Neuronal stem cell (in vitro differentiated cells): ENCODE measurements at regions not wholly inside any gene's neighbourhood (a gene's known extent, or its start where the extent isn't known, plus 50 kb on each side); places are given as distances from the start of the nearest gene placed in this dataset.
"Not testable (repeated sequence)": the region's sequence is repeated elsewhere in the genome, so short reads cannot be mapped to it uniquely, and the experiment has no call there.

Experiments used
- DNase-seq: peaks from one replicate; pipeline ENCODE4 v3.0.0-alpha.2; 2013; ENCODE audit warnings: low spot score
- H2AFZ ChIP-seq: one replicate; pipeline ENCODE4 v1.6.1; 2013; ENCODE audit warnings: mild to moderate bottlenecking, low read length, inconsistent platforms
- H2AK5ac ChIP-seq: 2 replicates; pipeline ENCODE4 v1.6.1; 2013; ENCODE audit warnings: low read depth, mild to moderate bottlenecking, inconsistent platforms, low read length, moderate library complexity, mixed read lengths
- H2BK120ac ChIP-seq: 2 replicates; pipeline ENCODE4 v1.6.1; 2013; ENCODE audit warnings: low read depth, mild to moderate bottlenecking, inconsistent platforms, low read length, moderate library complexity, mixed read lengths
- H2BK12ac ChIP-seq: one replicate; pipeline ENCODE4 v1.6.1; 2013; ENCODE audit warnings: low read length, inconsistent platforms
- H2BK15ac ChIP-seq: 2 replicates; pipeline ENCODE4 v1.6.1; 2013; ENCODE audit warnings: mild to moderate bottlenecking, low read length, inconsistent platforms, mixed read lengths
- H2BK5ac ChIP-seq: one replicate; pipeline ENCODE4 v1.6.1; 2013; ENCODE audit warnings: inconsistent platforms, mild to moderate bottlenecking, low read length, moderate library complexity
- H3K14ac ChIP-seq: one replicate; pipeline ENCODE4 v1.6.1; 2013; ENCODE audit warnings: low read length, inconsistent platforms
- H3K18ac ChIP-seq: 2 replicates; pipeline ENCODE4 v1.6.1; 2013; ENCODE audit warnings: low read length, inconsistent platforms
- H3K23ac ChIP-seq: 2 replicates; pipeline ENCODE4 v1.6.1; 2013; ENCODE audit warnings: low read depth, mild to moderate bottlenecking, mixed read lengths, low read length, inconsistent platforms; ENCODE audit not compliant: poor library complexity
- H3K27ac ChIP-seq: replicated peaks from 3 replicates; pipeline ENCODE4 v1.5.1; 2013; ENCODE audit warnings: low read length, inconsistent platforms
- H3K27me3 ChIP-seq, 3 experiments: 2 replicates each; pipeline ENCODE4 v1.6.1; 2013; ENCODE audit warnings: low read length in 3 of 3, mild to moderate bottlenecking in 2 of 3, inconsistent platforms in 1 of 3, low read depth in 1 of 3, mixed read lengths in 1 of 3, moderate library complexity in 1 of 3; ENCODE audit not compliant: control insufficient read depth in 3 of 3, insufficient read depth in 3 of 3
- H3K36me3 ChIP-seq, 2 donors: replicated peaks in 1 of 2; 2 replicates each; pipeline ENCODE4 v1.6.1; 2013; ENCODE audit warnings: low read length in 2 of 2; ENCODE audit not compliant: control insufficient read depth in 2 of 2, insufficient read depth in 2 of 2
- H3K4ac ChIP-seq: 2 replicates; pipeline ENCODE4 v1.6.1; 2013; ENCODE audit warnings: inconsistent platforms, mild to moderate bottlenecking, low read length, moderate library complexity
- H3K4me1 ChIP-seq, 2 donors: 1 replicate in 1 of 2; 2 replicates in 1 of 2; pipeline ENCODE4 v1.6.1; 2013; ENCODE audit warnings: low read length in 2 of 2, low read depth in 1 of 2; ENCODE audit not compliant: control insufficient read depth in 2 of 2, insufficient read depth in 1 of 2
- H3K4me2 ChIP-seq: one replicate; pipeline ENCODE4 v1.6.1; 2013; ENCODE audit warnings: mild to moderate bottlenecking, low read length, inconsistent platforms; ENCODE audit not compliant: insufficient read depth, poor library complexity, severe bottlenecking
- H3K4me3 ChIP-seq, 2 donors: 2 replicates each; pipeline ENCODE4 v1.5.1; 2013; ENCODE audit warnings: low read length in 2 of 2, mild to moderate bottlenecking in 2 of 2, inconsistent platforms in 1 of 2, moderate library complexity in 1 of 2
- H3K79me1 ChIP-seq: one replicate; pipeline ENCODE4 v1.6.1; 2013; ENCODE audit warnings: low read depth, mild to moderate bottlenecking, inconsistent platforms, low read length, moderate library complexity
- H3K9ac ChIP-seq: one replicate; pipeline ENCODE4 v1.6.1; 2013; ENCODE audit warnings: mild to moderate bottlenecking, low read depth, low read length, inconsistent platforms; ENCODE audit not compliant: poor library complexity
- H3K9me3 ChIP-seq, 2 donors: replicated peaks in 1 of 2; 2 replicates each; pipeline versions ENCODE3 to v1.6.1; 2013; ENCODE audit warnings: low read length in 2 of 2, mild to moderate bottlenecking in 2 of 2, inconsistent platforms in 1 of 2, low read depth in 1 of 2, mixed read lengths in 1 of 2, moderate library complexity in 1 of 2; ENCODE audit not compliant: control insufficient read depth in 2 of 2, insufficient read depth in 1 of 2
- H4K8ac ChIP-seq: one replicate; pipeline ENCODE4 v1.6.1; 2013; ENCODE audit warnings: low read depth, mild to moderate bottlenecking, inconsistent platforms, low read length, moderate library complexity
- H4K91ac ChIP-seq: one replicate; pipeline ENCODE4 v1.6.1; 2013; ENCODE audit warnings: low read length, low read depth, mild to moderate bottlenecking, inconsistent platforms; ENCODE audit not compliant: poor library complexity
- WGBS, 2 donors: extraction: QIAGEN DNeasy Blood & Tissue Kit; methylation state at CpG; one replicate each; pipeline ENCODE4 v1.1.7; 2013; ENCODE audit warnings: missing lambda C conversion rate in 2 of 2, mixed read lengths in 1 of 2; ENCODE audit not compliant: insufficient read length in 2 of 2, insufficient replicate concordance in 1 of 2; ENCODE audit errors: extremely low coverage in 2 of 2; 5-methylcytosine and 5-hydroxymethylcytosine counted together

DNA sequence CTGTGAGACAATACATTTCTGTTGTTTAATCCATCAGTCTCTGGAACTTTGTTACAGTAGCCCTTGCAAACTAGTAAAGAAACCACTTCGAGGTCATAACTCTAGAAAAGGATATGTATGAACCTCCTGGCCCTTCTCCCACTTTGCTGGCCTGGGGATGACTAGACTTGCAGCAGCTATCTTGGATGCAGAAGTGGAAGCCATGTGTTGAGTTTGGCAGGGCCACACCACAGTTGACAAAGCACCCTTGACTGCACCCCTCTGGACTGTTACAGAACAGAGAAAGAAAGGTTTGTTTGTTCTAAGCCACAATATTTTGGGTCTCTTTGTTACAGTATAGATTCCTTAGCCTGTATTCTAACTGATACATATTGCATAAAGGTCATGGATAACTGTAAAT is 183.2 kb upstream of the TAS2R1 start:
- H3K27me3 ChIP-seq: no peaks in the 10 kb centered on the region
- no peak overlapping the region for H2AFZ ChIP-seq
- no peak overlapping the region for H3K9ac ChIP-seq
- H3K23ac ChIP-seq: no peak overlapping the region
- no peak for DNase-seq
- H3K9me3 ChIP-seq: no peaks in the 10 kb centered on the region
- H4K8ac ChIP-seq: no peak overlapping the region
- H2BK120ac ChIP-seq: no peak overlapping the region
- H3K4ac ChIP-seq: no peak overlapping the region
- no peak overlapping the region for H4K91ac ChIP-seq
- H3K27ac ChIP-seq: no peak overlapping the region
- no peak overlapping the region for H2BK12ac ChIP-seq
- H2AK5ac ChIP-seq: no peak overlapping the region
- H3K18ac ChIP-seq: no peak overlapping the region
- no peak overlapping the region for H2BK5ac ChIP-seq
- H3K36me3 ChIP-seq: no peaks in the 10 kb centered on the region
- H3K79me1 ChIP-seq: no peaks in the 10 kb centered on the region
- no peak overlapping the region for H2BK15ac ChIP-seq
- no peak overlapping the region for H3K4me2 ChIP-seq
- H3K4me3 ChIP-seq: no peak overlapping the region
- WGBS, 2 donors: no CpG with 5 or more reads among the region's 1 CpG
- no peaks in the 10 kb centered on the region for H3K4me1 ChIP-seq
- no peak overlapping the region for H3K14ac ChIP-seq

- not testable (repeated sequence) for H3K9me3 ChIP-seq, H3K36me3 ChIP-seq, H4K91ac ChIP-seq, H3K23ac ChIP-seq, H3K4ac ChIP-seq, H3K27ac ChIP-seq, H2BK120ac ChIP-seq, H3K79me1 ChIP-seq, H3K18ac ChIP-seq, H2BK12ac ChIP-seq, H3K4me1 ChIP-seq, H2AK5ac ChIP-seq, H2AFZ ChIP-seq, H3K14ac ChIP-seq, H3K4me2 ChIP-seq, H2BK5ac ChIP-seq, H3K9ac ChIP-seq, DNase-seq, H3K4me3 ChIP-seq, H2BK15ac ChIP-seq, H3K27me3 ChIP-seq, H4K8ac ChIP-seq
- no CpG with 5 or more reads among the region's 1 CpG for WGBS, 2 donors
Observed at GRCh38 chr5:9807366-9807765, 177.2 kb upstream of the TAS2R1 start.

- no peak overlapping the region for H4K8ac ChIP-seq
- H3K14ac ChIP-seq: no peak overlapping the region
- no peak overlapping the region for H3K4me2 ChIP-seq
- H3K4me1 ChIP-seq: no peaks in the 10 kb centered on the region
- no peak overlapping the region for H4K91ac ChIP-seq
- H3K9ac ChIP-seq: no peak overlapping the region
- no peaks in the 10 kb centered on the region for H3K36me3 ChIP-seq
- no peak overlapping the region for H3K4me3 ChIP-seq
- no peak overlapping the region for H3K23ac ChIP-seq
- H2BK5ac ChIP-seq: no peak overlapping the region
- no peak overlapping the region for H2AK5ac ChIP-seq
- no peaks in the 10 kb centered on the region for H3K9me3 ChIP-seq
- H2BK120ac ChIP-seq: no peak overlapping the region
- H2AFZ ChIP-seq: no peak overlapping the region
- no peak overlapping the region for H2BK15ac ChIP-seq
- no peak for DNase-seq
- no peak overlapping the region for H3K27ac ChIP-seq
- H3K18ac ChIP-seq: no peak overlapping the region
- H3K27me3 ChIP-seq: no peaks in the 10 kb centered on the region
- WGBS, 2 donors: no CpG with 5 or more reads among the region's 2 CpGs
- no peak overlapping the region for H2BK12ac ChIP-seq
- no peaks in the 10 kb centered on the region for H3K79me1 ChIP-seq
- H3K4ac ChIP-seq: no peak overlapping the region
Observed at GRCh38 chr5:9801908-9802307, 171.8 kb upstream of the TAS2R1 start.

GRCh38 chr5:9799606-9800005 is 169.5 kb upstream of the TAS2R1 start:
- Histone ChIP-seq H3K27me3 (peaks cover 0 to 2% (median 0%) of the 10 kb centered on the region in 3 experiments), H4K91ac (no peak overlapping the region), H3K9ac (no peak overlapping the region), H3K27ac (no peak overlapping the region), H2BK5ac (no peak overlapping the region), H2BK15ac (no peak overlapping the region), H3K23ac (no peak overlapping the region), H3K4me3 (no peak overlapping the region), H3K4me1 (no peaks in the 10 kb centered on the region), H4K8ac (no peak overlapping the region), H2BK12ac (no peak overlapping the region), H2AK5ac (no peak overlapping the region), H3K4me2 (no peak overlapping the region), H2BK120ac (no peak overlapping the region), H3K14ac (no peak overlapping the region), H3K9me3 (no peaks in the 10 kb centered on the region), H2AFZ (no peak overlapping the region), H3K36me3 (no peaks in the 10 kb centered on the region), H3K79me1 (no peaks in the 10 kb centered on the region), H3K18ac (no peak overlapping the region), H3K4ac (no peak overlapping the region)
- DNase-seq: no peak
- no CpG with 5 or more reads among the region's 4 CpGs for WGBS, 2 donors
